Esophagus squamous epithelium (tissue), 5 donors: ENCODE measurements at regions not wholly inside any gene's neighbourhood (a gene's known extent, or its start where the extent isn't known, plus 50 kb on each side); places are given as distances from the start of the nearest gene placed in this dataset.

Source experiments
- DNase-seq: peaks from one replicate; lab custom pipeline; 2025; lab: John Stamatoyannopoulos, UW
- H3K27ac ChIP-seq, 4 donors: fragments of 200-600 bp; sonication (generic); one replicate each; pipeline ENCODE4 v1.5.1; 2016 to 2019; ENCODE audit warnings: mild to moderate bottlenecking in 1 of 4
- H3K27me3 ChIP-seq, 4 donors: fragments of 200-600 bp; sonication (generic); 1 replicate in 3 of 4; 2 replicates in 1 of 4; pipeline versions ENCODE4 v1.5.1 to v1.6.0; 2017 to 2021; ENCODE audit warnings: antibody characterized with exemption in 1 of 4
- H3K36me3 ChIP-seq, 3 donors: fragments of 200-600 bp; sonication (generic); one replicate each; pipeline ENCODE4 v1.5.1; 2016 to 2019
- H3K4me1 ChIP-seq, 3 donors: fragments of 200-600 bp; sonication (generic); one replicate each; pipeline ENCODE4 v1.5.1; 2017 to 2019
- H3K4me3 ChIP-seq, 4 donors: fragments of 200-600 bp; sonication (generic); 1 replicate in 3 of 4; 2 replicates in 1 of 4; pipeline ENCODE4 v1.5.1; 2016 to 2019; ENCODE audit warnings: mild to moderate bottlenecking in 2 of 4, moderate library complexity in 1 of 4
- H3K9me3 ChIP-seq, 3 donors: fragments of 200-600 bp; sonication (generic); one replicate each; pipeline ENCODE4 v1.5.1; 2016 to 2019
- CTCF ChIP-seq, 6 experiments: fragments of 450-650 bp in 4 of 6; fragments of 200-600 bp in 2 of 6; sonication (generic) in 2 of 6; IDR thresholded peaks; one replicate each; pipeline ENCODE4 v1.5.1; 2016 to 2019; ENCODE audit warnings: antibody characterized with exemption in 6 of 6, mild to moderate bottlenecking in 4 of 6, moderate library complexity in 4 of 6
- POLR2A ChIP-seq, 4 donors: fragments of 450-650 bp; IDR thresholded peaks; one replicate each; pipeline ENCODE4 v1.6.1; 2017; ENCODE audit warnings: antibody characterized with exemption in 4 of 4, mild to moderate bottlenecking in 4 of 4, moderate library complexity in 3 of 4
- WGBS, 2 donors: methylation state at CpG; one replicate each; pipeline ENCODE4 v1.1.5; 2018; 5-methylcytosine and 5-hydroxymethylcytosine counted together
- intact Hi-C: fragments of 100-400 bp; cut with DNase I; formaldehyde crosslinking; loops from one replicate; pipeline ENCODE4 v1.15.0; 2022
- donor health status: DM: yes; HTN: yes; CAD: no.

GRCh38 chr2:49832555-49832954 is 678.2 kb upstream of the FSHR start:
- TF ChIP-seq POLR2A (IDR thresholded peaks at IDR 0.05) (no peak), CTCF (IDR thresholded peaks at IDR 0.05) (no peak)
- 69 to 78% methylated on average over 3 of the region's 3 CpGs for WGBS, 2 donors
- no peak overlapping the region for H3K27ac ChIP-seq
- DNase-seq, result no peak
- no peaks in the 10 kb centered on the region for H3K9me3 ChIP-seq
- H3K4me1 ChIP-seq, result no peaks in the 10 kb centered on the region
- H3K36me3 ChIP-seq, result no peaks in the 10 kb centered on the region
- peaks cover 0 to 3% (median 0%) of the 10 kb centered on the region in 4 donors for H3K27me3 ChIP-seq
- intact Hi-C loops, result no loop called here
- H3K4me3 ChIP-seq, result no peak overlapping the region

GRCh38 chr2:49831698-49832367 is 677.5 kb upstream of the FSHR start:
- Histone ChIP-seq H3K4me3 (no peak overlapping the region), H3K27me3 (peaks cover 0 to 2% (median 0%) of the 10 kb centered on the region in 4 donors), H3K36me3 (no peaks in the 10 kb centered on the region), H3K27ac (no peak overlapping the region), H3K9me3 (no peaks in the 10 kb centered on the region), H3K4me1 (no peaks in the 10 kb centered on the region)
- DNase-seq, result no peak
- intact Hi-C loops, result no loop called here
- TF ChIP-seq POLR2A (IDR thresholded peaks at IDR 0.05) (no peak), CTCF (IDR thresholded peaks at IDR 0.05) (no peak)
- WGBS, 2 donors, result 77 to 92% methylated on average over 14 of the region's 14 CpGs

GRCh38 chr2:49830846-49831245 is 676.5 kb upstream of the FSHR start:
- TF ChIP-seq CTCF (IDR thresholded peaks at IDR 0.05), result no peak
- no peak overlapping the region for H3K4me3 ChIP-seq
- WGBS, 2 donors, result 77 to 78% methylated on average over 3 of the region's 3 CpGs
- H3K27me3 ChIP-seq, result no peaks in the 10 kb centered on the region
- no peaks in the 10 kb centered on the region for H3K9me3 ChIP-seq
- intact Hi-C loops, result no loop called here
- no peak for DNase-seq
- no peak overlapping the region for H3K27ac ChIP-seq
- H3K36me3 ChIP-seq, result no peaks in the 10 kb centered on the region
- no peaks in the 10 kb centered on the region for H3K4me1 ChIP-seq

GRCh38 chr2:49827366-49827765 is 673.1 kb upstream of the FSHR start:
- Histone ChIP-seq H3K27me3 (no peaks in the 10 kb centered on the region), H3K9me3 (peaks cover 0 to 10% (median 3%) of the 10 kb centered on the region in 3 donors), H3K36me3 (no peaks in the 10 kb centered on the region), H3K4me3 (no peak overlapping the region), H3K4me1 (no peaks in the 10 kb centered on the region), H3K27ac (no peak overlapping the region)
- DNase-seq, result no peak
- intact Hi-C loops, result no loop called here
- 77% methylated on average over 3 of the region's 5 CpGs; no CpG with 5 or more reads in 1 of the 2 donors for WGBS, 2 donors
- no peak for TF ChIP-seq CTCF (IDR thresholded peaks at IDR 0.05)
- no peak for TF ChIP-seq POLR2A (IDR thresholded peaks at IDR 0.05)

GRCh38 chr2:49813208-49813607 is 658.9 kb upstream of the FSHR start:
- no peaks in the 10 kb centered on the region for H3K27me3 ChIP-seq
- no peaks in the 10 kb centered on the region for H3K36me3 ChIP-seq
- no peaks in the 10 kb centered on the region for H3K9me3 ChIP-seq
- intact Hi-C loops, result no loop called here
- TF ChIP-seq POLR2A (IDR thresholded peaks at IDR 0.05) (no peak), CTCF (IDR thresholded peaks at IDR 0.05) (no peak)
- WGBS, 2 donors, result 73 to 78% methylated on average over 1 of the region's 1 CpG
- no peak overlapping the region for H3K4me3 ChIP-seq
- no peak overlapping the region for H3K27ac ChIP-seq
- DNase-seq, result no peak
- H3K4me1 ChIP-seq, result no peaks in the 10 kb centered on the region
